ENCODE measurements at regions not wholly inside any gene's neighbourhood (a gene's known extent, or its start where the extent isn't known, plus 50 kb on each side); places are given as distances from the start of the nearest gene placed in this dataset.

DNA sequence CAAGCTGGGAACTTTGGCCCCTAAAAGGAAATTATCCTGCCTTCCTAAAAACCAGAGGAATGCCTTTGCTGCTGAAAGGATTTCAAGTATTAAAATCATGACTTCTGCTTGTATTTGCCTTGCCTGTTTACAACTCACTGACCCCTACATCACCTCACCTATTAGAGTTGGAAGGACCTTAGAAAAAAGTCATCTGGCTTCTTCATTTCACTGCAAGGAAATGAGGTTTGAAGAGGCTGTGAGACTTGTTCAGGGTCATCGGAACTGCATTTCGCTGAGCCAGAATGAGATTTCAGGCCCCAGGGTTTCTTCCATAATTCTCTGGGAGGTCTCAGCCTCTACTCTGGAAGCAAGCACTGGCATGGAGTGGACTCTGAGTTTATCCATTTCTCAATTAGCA lies 304.1 kb downstream of the BUD13 start:
- TF ChIP-seq CTCF (conservative IDR thresholded peaks at IDR 0.05; ENCODE audit: low read depth, low read length): no peak
- no peak overlapping the region for H3K4me3 ChIP-seq (ENCODE audit: low read length)
- no peak for DNase-seq (ENCODE audit: low read depth)

- TF ChIP-seq CTCF (conservative IDR thresholded peaks at IDR 0.05; ENCODE audit: low read depth, low read length): no peak
- DNase-seq (ENCODE audit: low read depth): no peak
- no peak overlapping the region for H3K4me3 ChIP-seq (ENCODE audit: low read length)
Measured at GRCh38 chr11:116467823-116468222, 305.0 kb downstream of the BUD13 start.

DNA sequence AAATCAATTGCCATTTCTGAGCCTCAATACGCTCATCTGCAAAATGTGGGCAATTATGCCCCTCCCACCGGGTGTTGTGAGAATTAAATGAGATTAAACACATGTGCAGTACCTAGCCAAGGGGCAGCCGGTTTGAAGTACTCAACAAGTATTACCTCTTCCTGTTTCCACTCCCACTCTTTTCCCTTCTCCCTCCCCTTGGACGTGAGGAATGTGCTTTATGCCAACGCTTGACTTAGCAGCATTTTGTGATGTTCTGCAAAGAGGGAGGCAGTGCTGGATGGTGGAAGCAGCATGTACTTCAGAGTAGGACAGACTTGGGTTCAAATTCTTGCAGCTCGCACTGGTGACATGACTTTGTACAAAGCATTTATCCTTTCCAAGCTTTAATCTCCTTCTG lies 306.0 kb downstream of the BUD13 start:
- no peak for TF ChIP-seq CTCF (conservative IDR thresholded peaks at IDR 0.05; ENCODE audit: low read depth, low read length)
- H3K4me3 ChIP-seq (ENCODE audit: low read length): no peak overlapping the region
- DNase-seq (ENCODE audit: low read depth): no peak

- H3K4me3 ChIP-seq (ENCODE audit: low read length): no peak overlapping the region
- no peak for TF ChIP-seq CTCF (conservative IDR thresholded peaks at IDR 0.05; ENCODE audit: low read depth, low read length)
- DNase-seq (ENCODE audit: low read depth): no peak
Measured at GRCh38 chr11:116466191-116466590, 306.6 kb downstream of the BUD13 start.

GRCh38 chr11:116465056-116465455 lies 307.7 kb downstream of the BUD13 start:
- no peak for TF ChIP-seq CTCF (conservative IDR thresholded peaks at IDR 0.05; ENCODE audit: low read depth, low read length)
- no peak overlapping the region for H3K4me3 ChIP-seq (ENCODE audit: low read length)
- DNase-seq (ENCODE audit: low read depth): no peak

DNA sequence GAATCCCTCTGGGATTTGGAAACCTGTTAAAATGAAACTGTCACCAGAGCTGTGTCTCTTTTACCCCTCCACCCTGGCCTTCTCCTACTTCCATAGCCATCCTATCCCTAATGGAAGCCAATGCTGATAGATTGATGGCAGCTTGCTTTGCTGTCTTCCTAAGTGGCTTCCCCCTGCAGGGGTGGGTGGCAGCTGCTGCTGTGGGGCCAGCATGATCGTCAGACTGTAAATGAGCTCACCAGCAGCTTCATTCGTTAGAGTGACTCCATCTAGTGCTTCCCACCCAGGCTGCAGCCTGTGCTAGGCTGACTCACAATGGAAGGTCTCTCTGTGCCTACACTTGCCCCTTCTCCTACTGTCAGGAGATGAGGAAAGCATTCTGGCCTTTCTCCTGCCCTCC lies 311.0 kb downstream of the BUD13 start:
- no peak overlapping the region for H3K4me3 ChIP-seq (ENCODE audit: low read length)
- TF ChIP-seq CTCF (conservative IDR thresholded peaks at IDR 0.05; ENCODE audit: low read depth, low read length): no peak
- no peak for DNase-seq (ENCODE audit: low read depth)

DNA sequence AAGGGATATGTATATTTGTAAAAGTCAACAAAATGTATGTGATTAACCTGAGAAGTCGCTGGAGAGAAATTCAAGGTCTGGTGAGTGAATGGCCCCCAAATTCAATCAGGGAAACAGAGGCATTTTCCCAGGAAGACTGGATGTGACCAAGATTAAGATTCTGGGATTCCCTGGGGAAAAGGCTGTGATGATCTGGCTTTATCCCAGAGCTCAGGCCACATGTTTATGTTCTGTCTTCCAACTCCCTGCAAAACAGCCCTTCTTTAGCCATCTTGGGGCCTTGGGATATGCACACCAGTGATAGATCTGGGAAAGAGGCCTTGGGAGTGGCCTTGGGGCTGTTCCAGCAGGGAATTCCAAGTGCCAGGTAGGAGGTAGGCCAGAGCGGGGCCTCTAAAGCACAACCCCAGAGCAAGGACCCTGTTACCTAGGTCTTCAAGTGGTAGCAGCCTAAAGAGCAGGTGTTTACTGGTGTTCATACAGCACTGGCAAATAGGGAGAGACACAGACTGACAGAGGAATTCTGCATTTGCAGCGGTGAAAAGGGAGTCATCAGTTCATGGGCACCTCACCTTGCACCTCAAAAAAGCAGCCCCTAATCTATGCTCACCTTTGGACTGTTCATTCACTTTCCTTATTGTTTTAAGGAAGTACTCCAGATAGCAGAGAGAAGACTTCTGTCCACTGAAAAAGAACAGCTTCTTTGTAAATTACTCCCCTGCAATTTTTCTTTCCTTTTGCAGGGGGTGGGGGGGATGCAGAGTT lies 312.4 kb downstream of the BUD13 start:
- no peak for DNase-seq (ENCODE audit: low read depth)
- no peak for TF ChIP-seq CTCF (conservative IDR thresholded peaks at IDR 0.05; ENCODE audit: low read depth, low read length)
- no peak overlapping the region for H3K4me3 ChIP-seq (ENCODE audit: low read length)

All from retinal pigment epithelial cell (primary cell).